DMS 273 (cell line): ENCODE measurements at regions not wholly inside any gene's neighbourhood (a gene's known extent, or its start where the extent isn't known, plus 50 kb on each side); places are given as distances from the start of the nearest gene placed in this dataset.

Source experiments
- DNase-seq: peaks from one replicate; lab custom pipeline; 2025; ENCODE audit not compliant: unreplicated experiment; lab: John Stamatoyannopoulos, UW

DNA sequence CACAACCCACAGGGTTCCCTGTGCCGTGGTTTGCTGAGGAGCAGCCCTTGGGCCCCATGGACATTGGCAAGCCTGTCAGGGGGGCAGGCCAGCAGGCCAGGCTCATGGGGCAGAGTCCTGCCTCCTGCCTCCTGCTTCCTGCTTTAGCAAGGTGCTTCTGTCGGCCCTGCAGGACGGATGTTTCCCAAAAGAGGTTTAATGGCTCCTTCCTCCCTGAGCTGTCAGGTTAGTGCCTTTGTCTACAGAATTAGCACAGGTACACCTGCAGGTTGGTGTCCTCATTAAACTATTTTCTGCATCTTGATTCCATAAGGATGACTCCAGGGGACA is 152.3 kb downstream of the TTC32 start:
- DNase-seq, result no peak

DNA sequence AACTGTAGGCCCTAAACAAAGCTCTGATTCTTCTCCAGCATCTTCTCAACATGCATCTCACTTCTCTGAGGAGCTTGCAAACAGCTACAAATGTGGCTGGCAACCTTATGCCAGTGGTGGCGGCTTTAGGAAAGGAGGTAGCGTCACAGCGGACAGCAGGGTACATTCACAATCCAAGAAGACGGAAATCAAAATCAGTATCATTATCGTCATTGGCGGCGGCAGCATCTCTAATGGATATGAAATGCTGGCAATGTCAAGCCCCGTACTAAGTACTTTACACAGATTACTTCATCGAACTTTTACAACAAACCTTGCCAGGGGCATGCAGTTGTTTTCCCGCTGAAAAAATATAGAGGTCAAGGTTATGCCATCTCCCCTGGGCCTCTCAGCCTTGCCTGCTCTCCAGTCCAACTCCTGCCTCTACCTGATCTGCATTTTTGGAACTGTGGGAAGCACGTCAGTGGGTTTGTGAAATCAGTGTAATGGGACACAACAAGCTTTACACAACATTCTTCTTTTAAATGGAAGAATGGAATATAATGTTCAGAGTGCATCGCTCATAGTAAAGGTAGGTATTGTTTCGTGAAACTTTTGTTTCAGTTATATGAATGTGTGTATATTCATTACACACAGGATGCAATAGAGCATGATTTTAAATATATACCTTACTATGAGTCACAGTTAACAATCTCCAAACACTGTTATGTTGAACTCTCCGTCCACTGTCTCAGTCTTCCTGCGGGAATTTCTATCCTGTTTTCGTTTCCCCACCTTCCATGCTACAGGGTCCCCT is 152.9 kb downstream of the TTC32 start:
- no peak for DNase-seq

DNA sequence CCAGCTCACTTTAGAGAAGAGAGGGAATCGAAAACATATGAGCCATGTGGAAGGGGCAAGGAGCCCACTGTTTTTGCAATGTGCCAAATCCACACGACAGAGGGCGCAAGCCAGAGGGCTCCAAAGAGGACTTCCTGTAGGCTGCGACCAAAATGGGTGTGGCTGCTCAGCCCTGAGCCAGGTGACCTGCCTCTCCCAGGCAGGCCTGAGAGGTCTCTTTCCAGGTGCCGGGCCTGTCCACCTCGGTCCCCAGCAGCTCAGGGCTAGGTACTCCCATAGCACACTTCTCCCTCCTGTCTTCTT is 153.8 kb downstream of the TTC32 start:
- no peak for DNase-seq

DNA sequence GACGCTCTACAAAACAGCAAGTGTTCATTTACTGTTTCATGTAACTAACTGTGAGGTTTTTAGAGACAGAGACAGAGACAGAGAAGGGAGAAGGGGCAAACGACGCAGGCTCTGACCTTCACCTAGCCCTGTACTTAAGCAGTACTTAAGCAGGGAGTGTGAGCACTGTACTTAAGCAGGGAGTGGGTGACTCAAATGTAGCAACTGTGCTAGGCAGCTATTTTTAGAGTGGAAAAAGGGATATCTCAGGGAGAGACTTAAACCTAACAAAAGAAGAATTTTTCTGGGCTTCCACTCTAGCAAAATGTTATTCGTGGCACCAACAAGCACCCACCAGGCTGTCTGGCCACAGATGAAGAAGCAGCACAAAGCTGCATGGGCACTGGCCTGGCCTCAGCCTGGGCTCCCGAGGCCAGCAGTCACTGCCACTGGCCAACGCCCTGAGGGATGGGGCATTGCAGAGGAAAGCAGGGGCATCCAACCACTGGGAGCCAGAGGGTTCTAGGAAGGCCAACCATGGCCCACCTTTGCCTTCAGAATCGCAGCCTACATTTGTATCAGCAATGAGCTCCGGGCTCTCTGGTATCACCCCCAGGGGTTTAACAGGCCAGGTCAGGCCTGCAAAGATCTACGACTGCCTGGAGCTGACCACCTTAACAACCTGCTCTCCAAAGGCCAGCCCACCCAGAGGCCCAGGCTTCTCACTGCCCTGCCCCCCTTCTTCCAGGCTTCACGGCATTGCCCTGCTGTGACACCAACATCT is 154.3 kb downstream of the TTC32 start:
- no peak for DNase-seq

DNA sequence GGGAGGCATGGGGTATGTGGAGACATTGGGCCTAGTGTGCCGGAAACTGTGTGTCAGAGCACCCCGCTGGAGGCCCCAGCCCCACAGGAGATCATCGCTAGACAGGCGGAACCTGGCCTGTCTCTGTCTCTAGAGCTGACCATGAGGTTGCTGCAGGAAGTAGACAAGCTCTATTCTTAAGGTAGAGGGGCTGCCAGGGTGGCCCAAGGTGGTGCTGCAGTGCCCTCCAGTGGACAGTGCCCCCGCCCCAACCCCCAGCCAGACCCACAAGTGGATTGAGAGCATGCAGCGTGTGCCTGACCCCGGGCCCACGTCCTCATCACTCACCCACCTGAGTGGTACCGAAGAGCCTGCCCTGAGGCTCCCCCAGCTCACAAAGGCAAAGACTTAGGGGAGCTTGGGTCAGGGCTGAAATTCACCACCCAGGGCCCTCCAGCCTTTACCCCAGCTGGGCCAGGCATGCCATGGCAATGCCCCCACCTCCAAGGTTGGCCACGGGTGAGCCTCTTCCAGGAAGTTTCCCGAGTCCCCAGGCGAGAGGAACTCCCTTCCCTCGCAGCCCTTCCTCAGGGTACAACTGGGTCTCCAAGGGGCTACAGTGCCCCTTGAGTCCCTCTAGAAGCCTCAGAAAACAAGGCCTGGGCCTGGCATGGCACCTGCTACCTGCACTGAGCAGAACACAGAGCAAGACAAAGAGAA is 155.0 kb downstream of the TTC32 start:
- peak; percentile 54 for DNase-seq

DNA sequence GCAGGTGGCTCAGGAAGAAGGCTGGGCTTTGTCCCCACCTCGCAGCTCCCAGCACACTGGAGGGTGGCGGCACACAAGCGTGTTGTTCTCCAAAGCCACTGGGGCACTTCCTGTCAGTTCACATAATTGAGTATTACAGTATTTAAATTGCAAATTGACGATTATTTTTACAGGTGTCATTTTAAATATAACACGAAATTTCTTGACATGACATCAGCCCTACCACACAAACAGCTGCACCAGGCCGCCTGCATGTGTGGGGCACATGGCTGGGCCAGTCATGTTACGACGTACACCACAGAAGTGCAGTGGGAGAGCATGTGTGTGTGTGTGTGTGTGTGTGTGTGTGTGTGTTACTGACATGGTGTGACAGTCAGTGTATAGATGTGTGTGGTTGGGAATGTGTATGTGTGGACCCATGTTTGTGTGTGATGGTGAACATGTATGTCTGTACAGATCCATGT is 155.6 kb downstream of the TTC32 start:
- no peak for DNase-seq

DNA sequence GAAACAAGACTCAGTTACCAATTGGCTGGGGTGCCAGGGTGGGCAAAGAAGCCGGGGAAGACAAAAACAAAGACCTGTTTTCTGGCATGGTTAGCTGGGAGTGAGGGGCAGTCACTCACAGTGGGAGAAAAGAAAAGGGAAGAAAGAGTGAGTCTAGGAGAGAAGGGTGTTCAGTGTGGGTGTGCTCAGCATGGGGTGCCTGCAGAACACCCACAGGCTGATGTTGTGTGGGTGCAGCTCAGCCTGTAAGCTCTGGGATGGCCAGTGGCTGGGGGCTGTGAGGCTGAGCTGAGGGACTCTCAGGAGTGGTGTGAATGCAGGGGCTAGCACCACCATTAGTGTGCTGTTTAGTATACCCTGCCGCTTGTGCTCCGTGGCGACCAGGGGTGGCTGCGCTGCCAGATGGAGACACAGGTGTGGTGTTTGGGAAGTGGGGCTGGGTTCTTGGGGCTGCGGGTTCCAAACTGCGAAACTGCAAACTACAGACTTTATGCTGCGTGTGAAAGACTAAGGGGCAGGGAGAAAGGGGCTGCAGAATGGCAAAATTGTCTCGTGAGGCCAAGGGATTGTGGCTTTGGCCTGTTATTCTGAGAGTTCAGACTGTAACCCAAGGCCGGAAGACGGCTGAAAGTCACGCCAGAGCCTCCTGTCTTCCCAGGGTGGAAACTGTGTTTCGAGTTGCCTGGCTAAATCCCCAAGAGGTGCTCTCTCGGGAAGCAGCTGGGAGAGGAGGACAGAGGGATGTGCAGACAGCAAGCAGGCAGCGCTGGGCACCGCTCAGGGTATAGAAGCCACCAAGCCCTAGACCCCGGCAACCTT is 156.3 kb downstream of the TTC32 start:
- no peak for DNase-seq

DNA sequence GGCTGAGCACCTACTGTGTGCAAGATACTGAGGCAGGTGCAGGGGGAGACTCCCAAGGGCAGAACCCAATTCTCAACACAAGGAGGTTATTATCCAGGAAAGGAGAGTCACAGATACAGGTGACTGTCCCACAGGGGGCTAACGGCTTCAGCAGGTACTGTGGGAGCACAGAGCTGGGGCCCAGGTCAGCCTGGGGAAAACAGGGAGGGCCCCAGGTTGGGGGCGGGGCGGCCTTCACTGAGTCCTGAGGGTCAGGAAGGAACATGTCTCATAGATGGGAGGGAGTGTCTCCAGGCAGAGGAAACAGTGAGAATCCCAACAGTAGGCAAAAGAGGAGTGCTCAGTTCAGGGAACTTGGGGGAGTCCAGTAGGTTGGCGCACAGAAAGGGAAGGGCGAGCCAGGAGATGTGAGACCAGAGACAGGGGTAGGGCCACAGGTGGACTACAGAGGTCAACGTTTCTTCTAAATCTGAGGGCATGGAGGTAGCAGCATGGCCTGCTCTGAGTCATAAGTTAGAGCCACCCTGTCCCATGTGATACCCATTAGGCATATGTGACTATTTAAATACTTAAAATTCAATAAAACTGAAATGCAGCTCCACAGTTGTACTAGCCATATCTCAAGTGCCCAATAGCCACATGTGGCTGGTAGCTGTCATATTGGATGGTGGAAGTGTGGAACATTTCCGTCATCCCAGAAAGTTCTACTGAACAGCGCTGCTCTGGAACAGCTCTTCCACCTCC is 157.2 kb downstream of the TTC32 start:
- DNase-seq, result no peak

DNA sequence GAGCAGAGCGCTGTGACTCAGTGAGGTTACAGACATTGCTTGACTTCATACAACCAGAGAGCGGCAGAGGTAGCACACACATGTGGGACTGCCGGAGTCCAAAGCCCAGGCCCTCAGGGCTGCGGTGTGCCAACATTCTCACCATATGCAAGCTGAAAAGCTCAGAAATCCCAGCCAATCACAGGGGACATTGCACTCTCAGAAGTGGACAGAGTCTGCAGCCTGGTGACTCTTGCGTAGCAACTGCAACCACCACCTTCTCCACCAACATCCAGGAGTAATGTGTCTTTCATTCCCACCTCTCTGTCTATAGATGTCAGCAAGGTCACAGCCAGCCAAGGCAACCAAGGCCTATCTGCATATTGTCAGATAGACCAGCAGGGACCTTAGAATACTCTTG is 158.1 kb downstream of the TTC32 start:
- DNase-seq, result no peak

DNA sequence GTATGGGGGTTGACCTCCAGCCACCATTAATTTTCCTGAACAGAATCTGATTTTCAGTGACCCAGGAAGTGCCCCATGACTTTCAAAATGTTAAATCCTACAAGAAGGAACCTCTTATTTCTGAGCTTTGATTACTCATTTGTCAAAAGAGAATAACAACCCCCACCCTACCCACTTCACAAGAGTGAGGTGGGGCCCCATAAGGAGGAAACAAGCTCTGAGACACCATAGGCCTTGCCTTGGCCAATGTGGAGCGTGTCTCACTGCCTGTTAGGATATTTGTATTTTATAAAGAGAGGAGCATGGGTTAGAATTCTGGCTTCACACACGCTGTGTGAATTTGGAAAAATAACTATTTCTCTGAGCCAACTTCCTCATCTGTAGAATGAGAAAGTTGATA is 158.9 kb downstream of the TTC32 start:
- no peak for DNase-seq

DNA sequence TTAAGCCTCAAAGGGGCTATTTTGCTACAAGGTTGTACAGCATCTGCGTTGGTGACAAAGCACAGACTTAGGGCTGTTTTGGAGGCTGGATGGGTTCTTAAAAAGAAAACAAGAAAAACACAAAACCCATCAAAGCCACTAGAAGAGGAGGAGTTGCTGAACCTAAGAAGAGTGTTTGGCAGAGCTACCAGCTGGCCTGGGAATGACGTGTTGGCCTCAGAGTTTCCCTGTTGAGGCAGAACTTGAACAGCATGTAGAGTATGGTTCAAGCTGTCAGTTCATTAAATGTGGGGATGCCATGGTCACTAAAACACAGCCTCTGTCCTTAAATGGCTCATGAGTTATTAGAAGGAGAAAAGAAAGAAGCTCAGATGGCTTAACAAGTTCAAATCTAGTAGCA is 162.5 kb downstream of the TTC32 start:
- no peak for DNase-seq

DNA sequence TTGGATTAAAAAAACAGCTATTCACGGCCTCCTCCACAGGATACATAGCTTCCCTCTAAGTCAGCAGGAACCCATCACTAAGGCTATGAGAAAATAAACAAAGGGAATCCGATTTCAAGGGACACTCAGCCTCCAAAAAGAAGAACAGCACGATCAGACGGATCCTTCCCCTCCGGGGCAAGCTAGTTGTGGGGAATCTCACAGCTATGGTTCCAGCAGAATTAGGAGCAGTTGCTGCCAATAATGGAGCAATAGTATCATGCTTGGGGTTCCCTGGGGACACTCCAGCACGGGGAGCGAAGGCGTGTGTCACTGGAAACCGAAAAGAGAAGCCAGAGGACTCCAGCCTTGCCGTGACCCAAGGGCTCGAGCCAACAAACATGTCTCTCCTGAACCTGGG is 163.1 kb downstream of the TTC32 start:
- DNase-seq, result no peak

DNA sequence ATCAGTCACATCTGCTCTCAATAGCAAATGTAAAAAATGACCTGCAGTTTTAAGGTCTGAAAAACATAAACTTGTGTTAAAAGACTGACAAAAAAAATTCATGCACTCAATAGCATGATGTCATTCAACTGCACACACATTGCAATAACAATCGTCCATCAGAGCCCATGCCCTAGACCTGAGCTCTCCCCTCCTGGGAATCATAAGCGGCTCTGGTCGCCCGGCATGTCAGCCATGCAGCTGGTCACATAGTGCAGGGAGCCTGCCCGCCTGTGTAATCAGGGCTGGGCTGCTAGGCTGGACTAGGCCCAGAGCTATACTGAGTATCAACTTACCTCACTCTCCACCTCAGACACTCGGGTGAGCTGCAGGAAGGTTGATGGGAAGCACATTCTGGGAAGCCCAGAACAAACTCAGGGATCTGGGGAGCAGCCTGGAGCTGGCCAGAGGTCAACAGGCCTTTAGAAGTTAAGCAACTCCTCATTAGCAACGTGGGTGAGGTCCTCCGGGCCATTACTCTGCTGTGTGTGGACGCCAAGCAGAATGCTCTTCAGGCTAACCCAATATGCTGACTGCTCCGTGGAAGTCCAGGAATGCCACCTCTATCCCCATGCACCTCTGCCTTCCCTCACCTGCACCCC is 165.5 kb downstream of the TTC32 start:
- DNase-seq, result no peak

DNA sequence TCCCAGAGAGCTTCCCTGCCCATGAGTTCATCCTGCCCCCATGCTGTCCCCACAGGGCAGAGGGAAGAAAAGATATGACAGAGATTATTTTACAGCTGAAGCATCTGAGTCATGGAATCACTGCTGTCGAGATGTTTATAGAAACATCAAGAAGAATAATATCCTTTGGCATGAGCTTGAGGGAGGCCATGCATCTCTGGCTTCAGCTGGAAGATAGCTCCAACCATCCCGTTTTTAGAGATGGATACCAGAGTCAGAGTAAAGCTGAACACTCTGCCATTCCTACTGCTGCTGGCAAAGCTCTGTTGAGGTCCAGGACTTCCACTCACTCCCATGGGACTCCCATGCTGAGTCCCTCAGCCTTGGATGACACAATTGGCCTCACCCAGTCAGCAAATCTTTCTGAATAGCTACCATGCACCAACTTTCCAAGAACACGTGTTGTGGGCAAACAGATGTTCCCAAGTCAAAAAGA is 167.8 kb downstream of the TTC32 start:
- DNase-seq, result no peak

DNA sequence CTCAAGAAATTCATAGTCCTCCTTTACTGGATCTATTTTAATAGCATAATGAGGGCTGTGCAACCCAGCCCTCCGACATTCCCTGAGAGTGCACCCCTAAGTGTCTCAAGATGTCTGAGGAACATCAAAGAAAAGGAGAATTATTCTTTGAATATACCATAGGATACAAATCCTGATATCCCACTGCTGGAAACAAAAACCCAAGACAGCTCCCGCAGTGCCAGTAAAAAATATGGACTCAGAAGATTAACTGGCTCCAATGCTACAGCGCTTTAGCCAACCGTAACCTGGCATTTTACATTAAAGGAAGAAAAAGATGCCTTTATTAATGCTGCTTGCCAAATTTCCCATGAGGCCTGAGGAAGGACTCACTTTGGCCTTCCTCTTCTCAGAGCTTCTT is 168.4 kb downstream of the TTC32 start:
- DNase-seq, result no peak

DNA sequence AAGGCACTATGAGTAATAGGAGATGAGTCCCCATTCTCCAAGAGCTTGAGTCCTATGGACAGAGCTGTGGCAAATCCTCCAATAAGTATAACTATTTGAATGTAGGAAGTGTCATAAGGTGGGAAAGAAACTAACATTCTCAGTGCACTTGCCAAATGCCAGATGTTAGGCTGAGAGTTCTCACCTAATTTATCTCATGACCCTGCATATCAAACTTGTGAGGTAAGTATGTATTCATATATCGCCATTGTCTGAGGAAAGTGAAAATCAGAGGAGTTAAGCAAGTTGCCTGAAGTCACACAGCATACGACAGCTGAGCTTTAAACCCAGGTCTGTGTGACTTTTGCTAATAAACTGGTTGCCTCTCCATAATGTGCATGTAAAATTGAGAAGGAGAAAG is 169.5 kb downstream of the TTC32 start:
- DNase-seq, result no peak

DNA sequence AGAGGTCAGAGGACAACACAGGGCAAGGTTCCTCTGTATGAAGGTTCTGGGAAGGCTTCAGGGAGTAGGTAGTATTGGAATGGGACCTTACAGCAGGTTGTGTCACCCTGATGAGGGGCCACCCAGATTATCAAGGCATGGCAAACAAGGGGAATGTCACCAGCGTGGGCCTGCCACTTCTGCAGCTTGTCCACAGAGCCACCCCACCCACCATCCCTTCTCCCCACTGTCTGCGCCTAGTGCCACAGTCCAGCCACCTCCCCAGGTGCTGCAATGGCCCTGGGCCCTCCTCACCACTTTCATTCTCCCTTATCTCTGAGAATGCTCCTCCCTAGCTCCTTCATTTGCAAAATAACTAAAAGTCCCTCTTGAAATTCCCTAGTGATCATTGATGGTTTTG is 170.3 kb downstream of the TTC32 start:
- DNase-seq, result no peak

DNA sequence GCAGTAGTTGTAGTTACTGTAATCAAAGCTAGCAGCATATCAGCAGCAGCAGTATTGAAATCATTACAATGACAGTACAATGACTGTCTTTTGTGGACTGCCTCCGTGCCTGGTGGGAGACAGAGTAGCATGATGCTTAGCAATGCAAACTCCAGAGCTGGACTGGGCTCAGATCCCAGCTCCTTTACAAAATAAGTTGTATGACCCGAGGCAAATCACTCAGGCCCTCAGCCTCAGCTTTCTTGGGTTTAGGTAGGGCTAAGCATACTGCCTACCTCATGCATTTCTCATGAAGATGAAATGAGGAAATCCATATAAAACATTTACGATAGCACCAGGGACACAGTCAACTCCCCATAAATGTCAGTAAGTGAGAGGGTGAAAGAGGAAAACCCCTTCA is 170.7 kb downstream of the TTC32 start:
- no peak for DNase-seq

DNA sequence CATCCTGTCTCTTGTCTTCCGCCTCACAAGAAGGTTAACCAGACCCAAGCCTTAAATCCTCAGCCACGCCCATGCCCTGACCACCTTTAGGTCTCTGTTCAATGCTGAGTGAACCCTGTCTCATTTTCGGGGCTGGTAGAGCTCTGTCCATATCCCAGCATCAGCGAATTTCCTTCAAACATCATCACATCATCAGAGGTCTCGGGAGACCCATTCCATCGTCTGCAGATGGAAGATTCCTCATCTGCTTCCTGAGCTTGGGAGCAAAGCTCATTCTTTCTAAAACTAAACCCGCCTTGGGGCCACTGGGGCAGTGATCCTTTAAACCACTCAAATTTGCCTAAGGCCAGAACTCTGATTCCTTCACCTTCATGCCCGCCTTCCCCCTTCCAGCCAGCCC is 173.7 kb downstream of the TTC32 start:
- DNase-seq, result no peak

DNA sequence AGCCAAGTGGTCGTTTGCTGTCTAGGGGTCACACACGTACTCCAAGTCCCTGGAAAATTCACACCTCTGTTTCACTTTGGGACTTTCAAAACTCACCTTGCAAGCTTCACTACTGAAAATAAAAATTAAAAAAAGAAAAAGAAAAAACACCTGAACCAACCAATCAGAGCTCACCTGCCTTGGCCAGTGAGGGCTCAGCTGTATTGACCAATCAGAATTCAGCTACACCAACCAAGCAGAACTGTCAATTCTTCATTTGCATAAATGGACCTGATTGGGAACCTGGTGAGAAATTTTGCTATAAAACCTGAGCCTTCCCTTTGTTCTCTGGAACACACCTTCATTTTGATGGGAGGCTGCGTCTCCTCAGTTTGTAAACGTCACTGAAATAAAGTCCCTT is 176.4 kb downstream of the TTC32 start:
- no peak for DNase-seq
